HepG2 (cell line): ENCODE measurements at regions not wholly inside any gene's neighbourhood (a gene's known extent, or its start where the extent isn't known, plus 50 kb on each side); places are given as distances from the start of the nearest gene placed in this dataset.

ENCODE experiments used
- ATAC-seq: fragments of 200-7000 bp; cut with Tn5 transposase; 3 replicates; pipeline ENCODE4 v1.9.1; 2020; ENCODE audit warnings: mild to moderate bottlenecking, moderate library complexity
- BruUV-seq: library from RNA; stranded (reverse); fragments of 400-500 nt; replicated peaks from 2 replicates; lab custom pipeline; 2021; lab: Mats Ljungman, UMichigan
- CTCF ChIA-PET: fragments of 300-600 bp; formaldehyde crosslinking; extraction: SDS; loops from one replicate; lab custom pipeline; 2021; ENCODE audit warnings: low total read pairs, inconsistent platforms, low intra/inter-chr PET ratio; lab: Yijun Ruan, JAX
- POLR2A ChIA-PET: fragments of 350-600 bp; sonication (Branson Sonifier 250); formaldehyde crosslinking; loops from one replicate; lab custom pipeline; 2020; ENCODE audit warnings: antibody characterized with exemption, inconsistent platforms; lab: Yijun Ruan, JAX
- DNase-seq: peaks from one replicate; pipeline ENCODE4 v3.0.0-alpha.2; 2015; ENCODE audit warnings: low spot score
- FAIRE-seq: peaks from 3 replicates; lab custom pipeline; 2011; peaks lifted over from hg19 to GRCh38; lab: Jason Lieb, UNC
- H2AFZ ChIP-seq: one replicate; pipeline ENCODE4 v1.6.1; 2011; ENCODE audit warnings: low read length, inconsistent platforms
- H3K27ac ChIP-seq: fragments of 300-600 bp; 3 replicates; pipeline ENCODE4 v1.8.0; 2011; ENCODE audit warnings: mixed run types, mild to moderate bottlenecking, mixed read lengths, low read length, inconsistent platforms; ENCODE audit not compliant: insufficient read depth; ENCODE audit errors: extremely low read length
- H3K27me3 ChIP-seq, 2 experiments: fragments of 200-600 bp in 1 of 2; 2 replicates in 1 of 2; 3 replicates in 1 of 2; pipeline versions ENCODE4 v1.6.0 to v1.8.0; 2011; ENCODE audit warnings: low read length in 2 of 2, mild to moderate bottlenecking in 2 of 2, moderate library complexity in 2 of 2, inconsistent platforms in 1 of 2; ENCODE audit not compliant: insufficient read depth in 2 of 2, control insufficient read depth in 1 of 2
- H3K36me3 ChIP-seq, 2 experiments: fragments of 200-600 bp in 1 of 2; replicated peaks in 1 of 2; 2 replicates in 1 of 2; 3 replicates in 1 of 2; pipeline versions ENCODE4 v1.5.1 to v1.8.0; 2011; ENCODE audit warnings: low read length in 2 of 2, inconsistent platforms in 1 of 2; ENCODE audit not compliant: insufficient read depth in 2 of 2, control insufficient read depth in 1 of 2
- H3K4me1 ChIP-seq: 2 replicates; pipeline ENCODE4 v1.5.1; 2012; ENCODE audit warnings: low read length, inconsistent platforms; ENCODE audit not compliant: insufficient read depth
- H3K4me2 ChIP-seq: 2 replicates; pipeline ENCODE4 v1.6.0; 2011; ENCODE audit warnings: low read depth, low read length, inconsistent platforms
- H3K4me3 ChIP-seq, 3 experiments: fragments of 200-600 bp in 1 of 3; sonication (generic), shearing (Covaris generic) in 1 of 3; replicated peaks in 1 of 3; 2 replicates each; pipeline ENCODE4 v1.5.1; 2011 to 2016; ENCODE audit warnings: low read length in 3 of 3, inconsistent platforms in 2 of 3, low read depth in 2 of 3, mild to moderate bottlenecking in 2 of 3, control low read depth in 1 of 3, mixed read lengths in 1 of 3; ENCODE audit not compliant: insufficient read depth in 1 of 3
- H3K79me2 ChIP-seq: one replicate; pipeline ENCODE4 v1.6.1; 2011; ENCODE audit warnings: low read length, inconsistent platforms; ENCODE audit not compliant: insufficient read depth
- H3K9ac ChIP-seq: 2 replicates; pipeline ENCODE4 v1.6.0; 2011; ENCODE audit warnings: mild to moderate bottlenecking, low read depth, low read length, inconsistent platforms; ENCODE audit not compliant: insufficient read depth
- H3K9me3 ChIP-seq: 2 replicates; pipeline ENCODE4 v1.5.1; 2012; ENCODE audit warnings: mild to moderate bottlenecking, low read length
- H4K20me1 ChIP-seq: 2 replicates; pipeline ENCODE4 v1.6.0; 2011; ENCODE audit warnings: inconsistent platforms, mild to moderate bottlenecking, low read length, moderate library complexity; ENCODE audit not compliant: insufficient read depth
- DRAP1 ChIP-seq: IDR thresholded peaks from 2 replicates; pipeline ENCODE4 v1.6.1; 2016; ENCODE audit warnings: missing genetic modification reagents, missing compliant biosample characterization
- ELF3 ChIP-seq: IDR thresholded peaks from 2 replicates; pipeline ENCODE4 v1.6.1; 2016; ENCODE audit warnings: missing genetic modification reagents, missing compliant biosample characterization
- ESRRA ChIP-seq: sonication (generic); formaldehyde crosslinking; IDR thresholded peaks from 2 replicates; pipeline ENCODE4 v1.5.1; 2020; ENCODE audit warnings: mild to moderate bottlenecking, low read depth, missing genetic modification reagents
- HNF1A ChIP-seq, 2 experiments: sonication (generic) in 1 of 2; formaldehyde crosslinking in 1 of 2; IDR thresholded peaks; 2 replicates each; pipeline versions ENCODE4 v1.4.0 to v1.6.1; 2016 to 2020; ENCODE audit warnings: borderline replicate concordance in 1 of 2, low read depth in 1 of 2, mild to moderate bottlenecking in 1 of 2, missing genetic modification reagents in 1 of 2
- IKZF5 ChIP-seq: IDR thresholded peaks from 2 replicates; pipeline ENCODE4 v1.6.1; 2018; ENCODE audit warnings: missing genetic modification reagents, mild to moderate bottlenecking, missing compliant biosample characterization
- IRF2 ChIP-seq: IDR thresholded peaks from 2 replicates; pipeline ENCODE4 v1.6.1; 2018; ENCODE audit warnings: missing genetic modification reagents, missing compliant biosample characterization
- ISL2 ChIP-seq: sonication (generic); formaldehyde crosslinking; IDR thresholded peaks from 2 replicates; pipeline ENCODE4 v1.5.0; 2020; ENCODE audit warnings: missing genetic modification reagents
- MAX ChIP-seq: IDR thresholded peaks from 2 replicates; pipeline ENCODE4 v1.6.1; 2012; ENCODE audit warnings: inconsistent platforms
- MBD4 ChIP-seq: IDR thresholded peaks from 2 replicates; pipeline ENCODE4 v1.6.1; 2012; ENCODE audit warnings: low read length, inconsistent platforms, borderline replicate concordance
- MIXL1 ChIP-seq: IDR thresholded peaks from 2 replicates; pipeline ENCODE4 v1.6.1; 2016
- NFKBIZ ChIP-seq: IDR thresholded peaks from 2 replicates; pipeline ENCODE4 v1.6.1; 2018; ENCODE audit warnings: missing genetic modification reagents, missing compliant biosample characterization
- NR2F6 ChIP-seq, 2 experiments: IDR thresholded peaks; 2 replicates each; pipeline ENCODE4 v1.6.1; 2016; ENCODE audit warnings: antibody characterized with exemption in 1 of 2, mild to moderate bottlenecking in 1 of 2
- SALL1 ChIP-seq: sonication (generic); formaldehyde crosslinking; IDR thresholded peaks from 2 replicates; pipeline ENCODE4 v1.8.0; 2022; ENCODE audit warnings: mild to moderate bottlenecking, missing genetic modification reagents
- SP4 ChIP-seq: sonication (generic); formaldehyde crosslinking; IDR thresholded peaks from 2 replicates; pipeline ENCODE4 v1.8.1; 2023; ENCODE audit warnings: mild to moderate bottlenecking, missing genetic modification reagents
- ZMYM3 ChIP-seq: sonication (generic); formaldehyde crosslinking; IDR thresholded peaks from 2 replicates; pipeline ENCODE4 v1.5.1; 2020; ENCODE audit warnings: mild to moderate bottlenecking, missing genetic modification reagents
- ZMYM4 ChIP-seq: sonication (generic); formaldehyde crosslinking; IDR thresholded peaks from 2 replicates; pipeline ENCODE4 v1.8.1; 2023; ENCODE audit warnings: mild to moderate bottlenecking, missing genetic modification reagents
- ZNF557 ChIP-seq: sonication (generic); formaldehyde crosslinking; IDR thresholded peaks from 2 replicates; pipeline ENCODE4 v1.4.0; 2020; ENCODE audit warnings: missing genetic modification reagents
- WGBS: methylation state at CpG from one replicate; pipeline ENCODE4 v1.1.6; 2017; ENCODE audit warnings: low lambda C conversion rate; 5-methylcytosine and 5-hydroxymethylcytosine counted together
- in situ Hi-C: cut with HindIII; loops from 2 replicates; pipeline ENCODE4 v1.10.0; 2017; ENCODE audit warnings: low pct_unique_long_range_greater_than_20kb; ENCODE audit not compliant: extremely low pct_ligation_motif_present
- intact Hi-C: fragments of 100-400 bp; cut with micrococcal nuclease; formaldehyde crosslinking; loops from one replicate; pipeline ENCODE4 v1.10.0; 2022; ENCODE audit not compliant: unreplicated experiment

GRCh38 chr2:234733795-234734600, 217.8 kb upstream of the SH3BP4 start:
- peak overlapping the region; percentile 35 for H2AFZ ChIP-seq
- peak overlapping the region; percentile 64 for H3K27ac ChIP-seq
- WGBS: 33% methylated on average over 6 of the region's 6 CpGs
- intact Hi-C loops (no loop called here), in situ Hi-C loops (no loop called here)
- H3K79me2 ChIP-seq: no peaks in the 10 kb centered on the region
- POLR2A ChIA-PET: interaction anchor here (1.0 to 2.9 kb wide), 6 partner anchors 37 to 147 kb away, joined by 3 to 12 read pairs (median 7); no protein-coding TSS in a partner anchor
- peak overlapping the region in 1 of 3 experiments; percentile 41; a peak in 1 of 6 replicates for H3K4me3 ChIP-seq
- H3K27me3 ChIP-seq: no peaks in the 10 kb centered on the region
- H3K36me3 ChIP-seq: no peaks in the 10 kb centered on the region
- H3K9ac ChIP-seq: peak overlapping the region; percentile 9; the same call in 1 of the 2 replicates
- no peaks in the 10 kb centered on the region for H4K20me1 ChIP-seq
- peaks cover 7% of the 10 kb centered on the region for H3K9me3 ChIP-seq
- peak; percentile 85 for FAIRE-seq
- DNase-seq: peak; percentile 85
- peak overlapping the region; percentile 58 for H3K4me2 ChIP-seq
- peaks cover 50% of the 10 kb centered on the region for H3K4me1 ChIP-seq
- CTCF ChIA-PET: no interaction called here
- BruUV-seq: no TSS peak
- peak; percentile 82 for ATAC-seq
- no peak; the same call in 1 of the 2 replicates for TF ChIP-seq HNF1A (IDR thresholded peaks at IDR 0.05; ENCODE audit: low read depth)
- peak; percentile 19; the same call in 1 of the 2 replicates for TF ChIP-seq HNF1A (CRISPR knock-in tag; IDR thresholded peaks at IDR 0.05; ENCODE audit: borderline replicate concordance)
- TF ChIP-seq IRF2 (CRISPR knock-in tag): 0 out of 2 replicates have a peak, but pooled peaks have one; percentile 19
- TF ChIP-seq SP4: no peak
- no peak for TF ChIP-seq ZNF557 (CRISPR knock-in tag)
- TF ChIP-seq DRAP1 (CRISPR knock-in tag): peak; percentile 17; the same call in 1 of the 2 replicates
- no peak for TF ChIP-seq ISL2 (CRISPR knock-in tag)
- peak; percentile 65; the same call in 1 of the 2 replicates for TF ChIP-seq ELF3 (CRISPR knock-in tag)
- peak; percentile 32; the same call in 1 of the 2 replicates for TF ChIP-seq ZMYM3
- peak; percentile 8; the same call in 1 of the 2 replicates for TF ChIP-seq SALL1 (CRISPR knock-in tag)
- TF ChIP-seq MAX: 0 out of 2 replicates have a peak, but pooled peaks have one; percentile 25
- 0 out of 2 replicates have a peak, but pooled peaks have one; percentile 50 for TF ChIP-seq MBD4
- TF ChIP-seq IKZF5: peak; percentile 58; the same call in 1 of the 2 replicates
- no peak for TF ChIP-seq NFKBIZ
- TF ChIP-seq NR2F6 (IDR thresholded peaks at IDR 0.05): peak; percentile 28; the same call in 1 of the 2 replicates
- TF ChIP-seq NR2F6 (CRISPR knock-in tag; IDR thresholded peaks at IDR 0.05): no peak
- TF ChIP-seq ZMYM4 (CRISPR knock-in tag): peak; percentile 44
- TF ChIP-seq MIXL1 (CRISPR knock-in tag): 0 out of 2 replicates have a peak, but pooled peaks have one; percentile 21
- peak; percentile 51; the same call in 1 of the 2 replicates for TF ChIP-seq ESRRA (CRISPR knock-in tag)
